HEK293 (cell line): ENCODE measurements at regions not wholly inside any gene's neighbourhood (a gene's known extent, or its start where the extent isn't known, plus 50 kb on each side); places are given as distances from the start of the nearest gene placed in this dataset.

Source experiments
- CTCF ChIA-PET: fragments of 350-600 bp; formaldehyde crosslinking; extraction: SDS; loops from one replicate; lab custom pipeline; 2021; ENCODE audit warnings: antibody characterized with exemption; lab: Yijun Ruan, JAX
- POLR2A ChIA-PET: fragments of 300-600 bp; formaldehyde crosslinking; extraction: SDS; loops from one replicate; lab custom pipeline; 2020; ENCODE audit warnings: antibody characterized with exemption, inconsistent platforms; lab: Yijun Ruan, JAX
- H3K27ac ChIP-seq: fragments of 200-500 bp; sonication (Bioruptor generic); 2 replicates; pipeline ENCODE4 v1.5.1; 2014; ENCODE audit warnings: low read depth, low read length, control low read depth, inconsistent platforms; ENCODE audit errors: extremely low read depth
- H3K36me3 ChIP-seq, 2 experiments: fragments of 200-500 bp in 1 of 2; sonication (Bioruptor generic) in 1 of 2; 1 replicate in 1 of 2; 2 replicates in 1 of 2; pipeline ENCODE4 v1.5.1; 2014 to 2017; ENCODE audit warnings: inconsistent platforms in 2 of 2, low read length in 2 of 2; ENCODE audit not compliant: control insufficient read depth in 2 of 2, insufficient read depth in 1 of 2
- H3K4me1 ChIP-seq: fragments of 200-500 bp; sonication (Bioruptor generic); 2 replicates; pipeline ENCODE4 v1.5.1; 2014; ENCODE audit warnings: mild to moderate bottlenecking, low read length, inconsistent platforms; ENCODE audit not compliant: control insufficient read depth, insufficient read depth
- H3K4me3 ChIP-seq: 2 replicates; pipeline ENCODE4 v1.5.1; 2011; ENCODE audit warnings: low read depth, mild to moderate bottlenecking, control low read depth, low read length, moderate library complexity
- H3K9me3 ChIP-seq: fragments of 200-500 bp; sonication (Bioruptor generic); 2 replicates; pipeline ENCODE4 v1.5.1; 2014; ENCODE audit warnings: low read depth, low read length, inconsistent platforms; ENCODE audit not compliant: control insufficient read depth, insufficient read depth
- HOXC10 ChIP-seq: sonication (generic); formaldehyde crosslinking; IDR thresholded peaks from 2 replicates; pipeline ENCODE4 v1.8.1; 2023; ENCODE audit warnings: mild to moderate bottlenecking, missing genetic modification reagents
- IKZF3 ChIP-seq: fragments of 450-650 bp; IDR thresholded peaks from 2 replicates; pipeline ENCODE4 v1.5.0; 2018; ENCODE audit warnings: missing biosample characterization, mild to moderate bottlenecking, missing genetic modification characterization, moderate library complexity
- ZFHX2 ChIP-seq: fragments of 450-650 bp; formaldehyde crosslinking; conservative IDR thresholded peaks from 2 replicates; pipeline ENCODE4 v1.5.1; 2016; ENCODE audit warnings: missing biosample characterization, missing genetic modification characterization
- ZNF169 ChIP-seq: fragments of 450-650 bp; formaldehyde crosslinking; IDR thresholded peaks from 2 replicates; pipeline ENCODE4 v1.5.1; 2016; ENCODE audit warnings: missing biosample characterization, missing genetic modification characterization
- ZNF184 ChIP-seq: fragments of 450-650 bp; IDR thresholded peaks from 2 replicates; pipeline ENCODE4 v1.5.1; 2018; ENCODE audit warnings: missing biosample characterization, mild to moderate bottlenecking, missing genetic modification characterization
- ZNF19 ChIP-seq: fragments of 450-650 bp; formaldehyde crosslinking; IDR thresholded peaks from 2 replicates; pipeline ENCODE4; 2016; ENCODE audit warnings: missing biosample characterization, missing genetic modification characterization, low read depth
- ZNF423 ChIP-seq: fragments of 450-650 bp; formaldehyde crosslinking; IDR thresholded peaks from 2 replicates; pipeline ENCODE4 v1.5.1; 2016; ENCODE audit warnings: missing biosample characterization, missing genetic modification characterization
- ZNF473 ChIP-seq: fragments of 450-650 bp; formaldehyde crosslinking; IDR thresholded peaks from 2 replicates; pipeline ENCODE4 v1.5.1; 2017; ENCODE audit warnings: missing biosample characterization, missing genetic modification characterization
- TF ChIP-seq, protein P1 (sequence below): fragments of 450-650 bp; formaldehyde crosslinking; IDR thresholded peaks from 2 replicates; pipeline ENCODE4 v1.5.1; 2016; ENCODE audit warnings: missing biosample characterization, missing genetic modification characterization
- TF ChIP-seq, protein P2 (sequence below): fragments of 450-650 bp; formaldehyde crosslinking; IDR thresholded peaks from 2 replicates; pipeline ENCODE4 v1.5.1; 2017; ENCODE audit warnings: missing biosample characterization, missing genetic modification characterization
- TF ChIP-seq, protein P3 (sequence below): fragments of 450-650 bp; formaldehyde crosslinking; IDR thresholded peaks from 2 replicates; pipeline ENCODE4 v1.5.1; 2016; ENCODE audit warnings: missing biosample characterization, missing genetic modification characterization
- TF ChIP-seq, protein P4 (sequence below): IDR thresholded peaks from 2 replicates; pipeline ENCODE4 v1.6.1; 2011; ENCODE audit warnings: mild to moderate bottlenecking, low read depth, low read length, borderline replicate concordance
- TF ChIP-seq, protein P5 (sequence below): fragments of 450-650 bp; formaldehyde crosslinking; IDR thresholded peaks from 2 replicates; pipeline ENCODE4 v1.5.1; 2016; ENCODE audit warnings: missing biosample characterization, missing genetic modification characterization

DNA sequence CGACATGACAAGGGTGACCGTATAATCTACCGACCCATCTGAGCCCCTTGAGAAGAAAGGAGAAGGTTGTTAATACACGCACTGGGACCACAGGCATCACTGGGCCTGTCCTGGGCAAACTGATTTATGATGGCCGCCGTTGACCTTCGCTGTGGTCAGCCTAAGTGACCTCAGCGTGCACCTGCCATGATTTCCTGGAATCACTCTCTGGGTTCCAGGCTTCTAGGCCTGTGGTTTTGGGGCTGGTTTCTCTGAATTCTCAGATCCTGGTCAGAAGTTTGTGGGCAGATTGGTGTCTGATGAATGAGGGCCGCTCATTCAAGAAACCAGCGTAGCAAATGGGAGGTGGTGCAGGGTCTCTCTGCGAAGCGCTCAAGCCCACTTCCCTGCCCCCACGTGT lies 64.0 kb downstream of the SIK1 start:
- CTCF ChIA-PET: no interaction called here

DNA sequence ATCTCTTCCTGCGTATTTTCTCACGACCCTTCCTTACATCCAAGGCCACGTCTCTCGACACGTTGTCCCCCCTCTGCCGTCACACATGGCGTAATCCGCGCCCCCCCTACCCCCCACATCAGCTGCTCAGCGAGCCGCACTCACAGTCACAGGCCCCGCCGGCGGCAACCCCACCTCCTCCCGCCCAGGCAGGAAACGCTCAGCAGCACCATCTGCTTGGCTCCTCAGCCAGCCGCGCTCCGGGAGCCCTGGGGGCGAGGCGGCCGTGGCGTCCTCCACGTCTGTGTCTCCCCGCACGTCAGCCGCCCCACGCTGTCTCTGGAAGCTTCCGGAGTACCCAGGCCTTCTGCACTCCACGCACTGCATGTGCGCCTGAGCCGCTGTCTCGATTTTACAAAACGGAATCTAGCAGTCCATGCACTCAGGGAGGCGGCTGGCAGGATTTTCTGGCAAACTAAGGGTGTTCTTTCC lies 64.6 kb downstream of the SIK1 start:
- Histone ChIP-seq H3K9me3 (no peaks in the 10 kb centered on the region), H3K36me3 (no peaks in the 10 kb centered on the region), H3K27ac (no peak overlapping the region), H3K4me1 (no peaks in the 10 kb centered on the region; the same call in 1 of the 2 replicates), H3K4me3 (no peak overlapping the region)
- ChIA-PET CTCF (no interaction called here), POLR2A (no interaction called here)
- TF ChIP-seq ZFHX2 (tag by site-specific recombination): no peak
- no peak for TF ChIP-seq ZNF19 (tag by site-specific recombination)
- no peak for TF ChIP-seq ZNF473 (tag by site-specific recombination)
- TF ChIP-seq ZNF423: no peak

More for the DNA sequence above, 64.0 kb downstream of the SIK1 start:
- Histone ChIP-seq H3K27ac (no peak overlapping the region), H3K9me3 (no peaks in the 10 kb centered on the region), H3K4me1 (no peaks in the 10 kb centered on the region; the same call in 1 of the 2 replicates), H3K4me3 (no peak overlapping the region), H3K36me3 (no peaks in the 10 kb centered on the region)
- TF ChIP-seq, protein P1, sequence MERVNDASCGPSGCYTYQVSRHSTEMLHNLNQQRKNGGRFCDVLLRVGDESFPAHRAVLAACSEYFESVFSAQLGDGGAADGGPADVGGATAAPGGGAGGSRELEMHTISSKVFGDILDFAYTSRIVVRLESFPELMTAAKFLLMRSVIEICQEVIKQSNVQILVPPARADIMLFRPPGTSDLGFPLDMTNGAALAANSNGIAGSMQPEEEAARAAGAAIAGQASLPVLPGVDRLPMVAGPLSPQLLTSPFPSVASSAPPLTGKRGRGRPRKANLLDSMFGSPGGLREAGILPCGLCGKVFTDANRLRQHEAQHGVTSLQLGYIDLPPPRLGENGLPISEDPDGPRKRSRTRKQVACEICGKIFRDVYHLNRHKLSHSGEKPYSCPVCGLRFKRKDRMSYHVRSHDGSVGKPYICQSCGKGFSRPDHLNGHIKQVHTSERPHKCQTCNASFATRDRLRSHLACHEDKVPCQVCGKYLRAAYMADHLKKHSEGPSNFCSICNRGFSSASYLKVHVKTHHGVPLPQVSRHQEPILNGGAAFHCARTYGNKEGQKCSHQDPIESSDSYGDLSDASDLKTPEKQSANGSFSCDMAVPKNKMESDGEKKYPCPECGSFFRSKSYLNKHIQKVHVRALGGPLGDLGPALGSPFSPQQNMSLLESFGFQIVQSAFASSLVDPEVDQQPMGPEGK (tag by site-specific recombination): no peak
- no peak for TF ChIP-seq HOXC10 (CRISPR knock-in tag)
- TF ChIP-seq, protein P2, sequence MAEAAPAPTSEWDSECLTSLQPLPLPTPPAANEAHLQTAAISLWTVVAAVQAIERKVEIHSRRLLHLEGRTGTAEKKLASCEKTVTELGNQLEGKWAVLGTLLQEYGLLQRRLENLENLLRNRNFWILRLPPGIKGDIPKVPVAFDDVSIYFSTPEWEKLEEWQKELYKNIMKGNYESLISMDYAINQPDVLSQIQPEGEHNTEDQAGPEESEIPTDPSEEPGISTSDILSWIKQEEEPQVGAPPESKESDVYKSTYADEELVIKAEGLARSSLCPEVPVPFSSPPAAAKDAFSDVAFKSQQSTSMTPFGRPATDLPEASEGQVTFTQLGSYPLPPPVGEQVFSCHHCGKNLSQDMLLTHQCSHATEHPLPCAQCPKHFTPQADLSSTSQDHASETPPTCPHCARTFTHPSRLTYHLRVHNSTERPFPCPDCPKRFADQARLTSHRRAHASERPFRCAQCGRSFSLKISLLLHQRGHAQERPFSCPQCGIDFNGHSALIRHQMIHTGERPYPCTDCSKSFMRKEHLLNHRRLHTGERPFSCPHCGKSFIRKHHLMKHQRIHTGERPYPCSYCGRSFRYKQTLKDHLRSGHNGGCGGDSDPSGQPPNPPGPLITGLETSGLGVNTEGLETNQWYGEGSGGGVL (tag by site-specific recombination): no peak
- TF ChIP-seq, protein P3, sequence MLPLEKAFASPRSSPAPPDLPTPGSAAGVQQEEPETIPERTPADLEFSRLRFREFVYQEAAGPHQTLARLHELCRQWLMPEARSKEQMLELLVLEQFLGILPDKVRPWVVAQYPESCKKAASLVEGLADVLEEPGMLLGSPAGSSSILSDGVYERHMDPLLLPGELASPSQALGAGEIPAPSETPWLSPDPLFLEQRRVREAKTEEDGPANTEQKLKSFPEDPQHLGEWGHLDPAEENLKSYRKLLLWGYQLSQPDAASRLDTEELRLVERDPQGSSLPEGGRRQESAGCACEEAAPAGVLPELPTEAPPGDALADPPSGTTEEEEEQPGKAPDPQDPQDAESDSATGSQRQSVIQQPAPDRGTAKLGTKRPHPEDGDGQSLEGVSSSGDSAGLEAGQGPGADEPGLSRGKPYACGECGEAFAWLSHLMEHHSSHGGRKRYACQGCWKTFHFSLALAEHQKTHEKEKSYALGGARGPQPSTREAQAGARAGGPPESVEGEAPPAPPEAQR (tag by site-specific recombination): no peak
- TF ChIP-seq, protein P4, sequence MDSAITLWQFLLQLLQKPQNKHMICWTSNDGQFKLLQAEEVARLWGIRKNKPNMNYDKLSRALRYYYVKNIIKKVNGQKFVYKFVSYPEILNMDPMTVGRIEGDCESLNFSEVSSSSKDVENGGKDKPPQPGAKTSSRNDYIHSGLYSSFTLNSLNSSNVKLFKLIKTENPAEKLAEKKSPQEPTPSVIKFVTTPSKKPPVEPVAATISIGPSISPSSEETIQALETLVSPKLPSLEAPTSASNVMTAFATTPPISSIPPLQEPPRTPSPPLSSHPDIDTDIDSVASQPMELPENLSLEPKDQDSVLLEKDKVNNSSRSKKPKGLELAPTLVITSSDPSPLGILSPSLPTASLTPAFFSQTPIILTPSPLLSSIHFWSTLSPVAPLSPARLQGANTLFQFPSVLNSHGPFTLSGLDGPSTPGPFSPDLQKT: no peak
- POLR2A ChIA-PET: no interaction called here

DNA sequence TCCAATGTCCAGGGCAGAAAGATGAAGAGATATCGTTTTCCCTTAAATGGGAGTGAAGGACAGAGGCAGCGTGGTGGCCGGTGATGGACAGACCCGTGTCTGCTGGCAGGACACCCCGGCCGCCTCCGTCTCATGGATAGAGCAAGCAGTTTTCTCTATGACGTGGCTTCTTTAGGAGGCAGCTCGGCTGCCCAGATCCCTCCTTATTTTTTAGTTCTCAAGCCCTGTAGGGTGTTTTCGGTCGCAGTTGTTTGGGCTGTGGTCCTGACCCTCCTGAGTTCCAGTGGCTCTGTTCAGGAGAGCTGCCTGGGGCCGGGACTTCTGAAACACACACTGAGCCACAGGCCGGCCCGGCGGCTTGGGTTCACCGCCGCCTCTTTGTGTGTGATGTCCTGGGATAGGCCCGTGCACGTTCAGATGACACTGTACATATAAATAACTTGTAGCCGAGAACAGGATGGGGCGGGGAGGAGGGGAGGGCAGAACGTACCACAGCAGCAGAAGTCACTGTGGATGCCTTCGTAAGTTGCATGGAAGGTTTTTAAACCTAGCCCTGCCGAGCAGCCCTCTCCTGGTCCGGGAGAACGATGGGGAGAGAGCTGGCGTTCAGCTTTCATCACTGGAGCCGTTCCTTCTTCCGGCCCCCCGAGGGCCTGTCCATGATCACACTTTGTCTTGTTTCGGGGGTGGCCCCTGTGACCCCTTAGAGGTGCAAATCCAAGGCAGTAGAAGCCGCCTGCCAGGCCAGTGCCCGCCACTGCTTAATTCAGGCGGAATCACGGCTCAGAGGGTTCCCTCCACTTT lies 65.2 kb downstream of the SIK1 start:
- TF ChIP-seq ZNF184 (tag by site-specific recombination) (no peak), IKZF3 (tag by site-specific recombination) (no peak), ZNF423 (no peak), ZNF169 (no peak)
- TF ChIP-seq, protein P5, sequence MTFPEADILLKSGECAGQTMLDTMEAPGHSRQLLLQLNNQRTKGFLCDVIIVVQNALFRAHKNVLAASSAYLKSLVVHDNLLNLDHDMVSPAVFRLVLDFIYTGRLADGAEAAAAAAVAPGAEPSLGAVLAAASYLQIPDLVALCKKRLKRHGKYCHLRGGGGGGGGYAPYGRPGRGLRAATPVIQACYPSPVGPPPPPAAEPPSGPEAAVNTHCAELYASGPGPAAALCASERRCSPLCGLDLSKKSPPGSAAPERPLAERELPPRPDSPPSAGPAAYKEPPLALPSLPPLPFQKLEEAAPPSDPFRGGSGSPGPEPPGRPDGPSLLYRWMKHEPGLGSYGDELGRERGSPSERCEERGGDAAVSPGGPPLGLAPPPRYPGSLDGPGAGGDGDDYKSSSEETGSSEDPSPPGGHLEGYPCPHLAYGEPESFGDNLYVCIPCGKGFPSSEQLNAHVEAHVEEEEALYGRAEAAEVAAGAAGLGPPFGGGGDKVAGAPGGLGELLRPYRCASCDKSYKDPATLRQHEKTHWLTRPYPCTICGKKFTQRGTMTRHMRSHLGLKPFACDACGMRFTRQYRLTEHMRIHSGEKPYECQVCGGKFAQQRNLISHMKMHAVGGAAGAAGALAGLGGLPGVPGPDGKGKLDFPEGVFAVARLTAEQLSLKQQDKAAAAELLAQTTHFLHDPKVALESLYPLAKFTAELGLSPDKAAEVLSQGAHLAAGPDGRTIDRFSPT (tag by site-specific recombination): no peak
- Histone ChIP-seq H3K36me3 (no peaks in the 10 kb centered on the region), H3K9me3 (no peaks in the 10 kb centered on the region), H3K27ac (no peak overlapping the region), H3K4me3 (no peak overlapping the region), H3K4me1 (no peaks in the 10 kb centered on the region; the same call in 1 of the 2 replicates)
- CTCF ChIA-PET: no interaction called here
- POLR2A ChIA-PET: no interaction called here
